ENCODE measurements at regions not wholly inside any gene's neighbourhood (a gene's known extent, or its start where the extent isn't known, plus 50 kb on each side); places are given as distances from the start of the nearest gene placed in this dataset.

DNA sequence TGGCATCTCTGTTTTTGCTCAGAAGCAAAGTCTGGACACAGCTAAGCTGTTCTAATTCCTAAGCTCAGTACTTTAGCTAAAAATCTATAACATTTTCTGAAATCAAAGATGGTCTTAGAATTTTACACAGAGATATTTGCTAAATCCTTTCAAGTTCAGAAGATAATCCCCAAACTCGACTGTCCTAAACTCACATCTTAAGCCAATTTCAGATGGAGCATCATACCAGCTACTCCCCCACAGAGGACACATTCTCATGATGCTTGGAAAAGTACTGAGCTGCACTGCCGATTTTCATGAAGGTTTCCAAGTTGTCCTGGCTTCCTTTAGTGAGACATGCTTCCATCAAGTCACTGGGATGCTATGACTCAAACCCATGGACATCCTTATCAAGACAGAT is 535.5 kb downstream of the SUCLG1 start:
- TF ChIP-seq EZH2phosphoT487 (IDR thresholded peaks at IDR 0.05; ENCODE audit: borderline replicate concordance): no peak
- TF ChIP-seq, protein P1, sequence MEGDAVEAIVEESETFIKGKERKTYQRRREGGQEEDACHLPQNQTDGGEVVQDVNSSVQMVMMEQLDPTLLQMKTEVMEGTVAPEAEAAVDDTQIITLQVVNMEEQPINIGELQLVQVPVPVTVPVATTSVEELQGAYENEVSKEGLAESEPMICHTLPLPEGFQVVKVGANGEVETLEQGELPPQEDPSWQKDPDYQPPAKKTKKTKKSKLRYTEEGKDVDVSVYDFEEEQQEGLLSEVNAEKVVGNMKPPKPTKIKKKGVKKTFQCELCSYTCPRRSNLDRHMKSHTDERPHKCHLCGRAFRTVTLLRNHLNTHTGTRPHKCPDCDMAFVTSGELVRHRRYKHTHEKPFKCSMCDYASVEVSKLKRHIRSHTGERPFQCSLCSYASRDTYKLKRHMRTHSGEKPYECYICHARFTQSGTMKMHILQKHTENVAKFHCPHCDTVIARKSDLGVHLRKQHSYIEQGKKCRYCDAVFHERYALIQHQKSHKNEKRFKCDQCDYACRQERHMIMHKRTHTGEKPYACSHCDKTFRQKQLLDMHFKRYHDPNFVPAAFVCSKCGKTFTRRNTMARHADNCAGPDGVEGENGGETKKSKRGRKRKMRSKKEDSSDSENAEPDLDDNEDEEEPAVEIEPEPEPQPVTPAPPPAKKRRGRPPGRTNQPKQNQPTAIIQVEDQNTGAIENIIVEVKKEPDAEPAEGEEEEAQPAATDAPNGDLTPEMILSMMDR (conservative IDR thresholded peaks at IDR 0.05; ENCODE audit: low read length): no peak

All from Loucy (cell line).